ENCODE measurements at regions not wholly inside any gene's neighbourhood (a gene's known extent, or its start where the extent isn't known, plus 50 kb on each side); places are given as distances from the start of the nearest gene placed in this dataset.

DNA sequence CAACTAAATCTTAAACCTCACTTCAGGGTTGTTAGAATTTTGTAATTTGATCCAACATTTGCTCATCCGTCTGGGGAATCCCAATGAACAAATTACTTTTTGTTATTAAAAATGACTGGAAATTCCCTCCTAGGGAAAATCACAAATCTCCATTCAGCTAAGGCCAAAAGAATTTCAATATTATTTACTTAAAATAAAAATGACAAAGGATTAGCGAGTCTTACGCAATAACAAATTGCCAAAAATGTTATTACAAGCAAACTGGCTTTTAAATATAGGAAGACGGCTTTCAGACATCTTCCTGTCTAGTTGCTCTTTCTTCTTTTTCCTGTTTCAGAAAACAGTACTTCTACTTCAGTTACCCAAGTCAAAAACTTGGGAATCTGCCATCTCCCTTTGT lies 92.4 kb upstream of the TSPAN8 start:
- in situ Hi-C loops (cut with MboI; ENCODE audit: low pct_unique_long_range_greater_than_20kb, low sequenced_read_pairs, unreplicated experiment): no loop called here
- TF ChIP-seq, protein P1, sequence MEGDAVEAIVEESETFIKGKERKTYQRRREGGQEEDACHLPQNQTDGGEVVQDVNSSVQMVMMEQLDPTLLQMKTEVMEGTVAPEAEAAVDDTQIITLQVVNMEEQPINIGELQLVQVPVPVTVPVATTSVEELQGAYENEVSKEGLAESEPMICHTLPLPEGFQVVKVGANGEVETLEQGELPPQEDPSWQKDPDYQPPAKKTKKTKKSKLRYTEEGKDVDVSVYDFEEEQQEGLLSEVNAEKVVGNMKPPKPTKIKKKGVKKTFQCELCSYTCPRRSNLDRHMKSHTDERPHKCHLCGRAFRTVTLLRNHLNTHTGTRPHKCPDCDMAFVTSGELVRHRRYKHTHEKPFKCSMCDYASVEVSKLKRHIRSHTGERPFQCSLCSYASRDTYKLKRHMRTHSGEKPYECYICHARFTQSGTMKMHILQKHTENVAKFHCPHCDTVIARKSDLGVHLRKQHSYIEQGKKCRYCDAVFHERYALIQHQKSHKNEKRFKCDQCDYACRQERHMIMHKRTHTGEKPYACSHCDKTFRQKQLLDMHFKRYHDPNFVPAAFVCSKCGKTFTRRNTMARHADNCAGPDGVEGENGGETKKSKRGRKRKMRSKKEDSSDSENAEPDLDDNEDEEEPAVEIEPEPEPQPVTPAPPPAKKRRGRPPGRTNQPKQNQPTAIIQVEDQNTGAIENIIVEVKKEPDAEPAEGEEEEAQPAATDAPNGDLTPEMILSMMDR (IDR thresholded peaks at IDR 0.05; ENCODE audit: extremely low read depth, insufficient read depth, missing control alignments): no peak
- DNase-seq (ENCODE audit: low spot score): no peak

DNA sequence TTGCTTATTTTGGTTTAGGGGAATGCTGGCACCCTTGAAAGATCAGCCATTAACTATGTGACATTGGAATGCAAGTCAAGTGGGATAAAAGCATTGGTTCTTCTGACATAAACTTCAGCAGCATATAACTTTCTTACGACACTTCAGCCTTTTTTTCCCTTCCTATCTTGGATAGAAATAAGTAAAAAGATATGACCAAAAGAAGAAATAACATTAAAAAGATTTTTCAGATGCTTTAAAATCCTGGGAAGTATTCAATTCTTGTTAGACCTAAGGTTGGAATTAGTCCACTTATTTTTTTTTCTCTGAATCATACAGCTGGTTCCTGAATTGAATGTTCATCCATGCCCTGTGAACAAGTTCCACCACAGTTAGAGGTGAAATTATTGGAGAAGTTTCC lies 85.6 kb upstream of the TSPAN8 start:
- TF ChIP-seq, protein P1 (IDR thresholded peaks at IDR 0.05; ENCODE audit: extremely low read depth, insufficient read depth, missing control alignments): no peak
- in situ Hi-C loops (cut with MboI; ENCODE audit: low pct_unique_long_range_greater_than_20kb, low sequenced_read_pairs, unreplicated experiment): no loop called here

DNA sequence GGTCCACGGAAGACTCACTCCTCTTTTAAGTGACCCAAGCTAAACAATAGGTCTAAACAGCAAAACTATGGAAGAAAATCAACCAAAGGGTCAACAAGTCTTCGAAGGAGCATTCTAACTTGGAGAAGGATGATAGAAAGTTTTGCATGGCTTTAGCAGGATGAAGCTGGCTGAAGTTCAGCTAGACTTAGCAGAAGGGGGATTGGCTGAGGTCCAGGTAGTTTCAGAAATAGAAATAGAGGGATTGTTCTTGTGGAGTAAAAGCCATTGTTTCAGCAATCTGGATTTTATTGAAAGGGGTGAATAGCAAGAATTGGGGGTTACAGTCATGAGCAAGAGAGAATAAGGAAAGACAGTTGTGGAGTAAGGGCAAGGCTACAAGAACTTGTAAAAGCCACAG lies 84.7 kb upstream of the TSPAN8 start:
- no peak for DNase-seq (ENCODE audit: low spot score)
- TF ChIP-seq, protein P1 (IDR thresholded peaks at IDR 0.05; ENCODE audit: extremely low read depth, insufficient read depth, missing control alignments): no peak
- in situ Hi-C loops (cut with MboI; ENCODE audit: low pct_unique_long_range_greater_than_20kb, low sequenced_read_pairs, unreplicated experiment): no loop called here

More for the DNA sequence above, 85.6 kb upstream of the TSPAN8 start:
- no peak for DNase-seq (ENCODE audit: low spot score)

DNA sequence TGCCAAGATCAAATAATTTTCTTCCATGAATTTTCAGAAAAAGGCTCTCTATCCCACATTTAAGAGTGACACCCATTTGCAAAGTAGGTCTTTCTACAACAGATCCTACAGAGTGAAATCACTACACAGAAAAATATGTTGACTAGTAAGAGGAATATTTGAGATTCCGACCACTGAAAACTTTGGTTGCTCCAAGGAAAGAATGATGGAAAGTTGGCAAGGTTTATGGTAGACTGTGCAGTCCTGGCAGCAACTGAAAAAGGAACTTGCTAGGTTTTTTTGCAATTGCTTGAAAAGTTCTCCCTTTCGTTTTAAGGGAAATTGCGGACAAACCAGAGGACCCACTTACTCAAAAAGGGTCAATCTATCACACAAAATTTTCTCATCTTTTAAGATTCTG lies 83.1 kb upstream of the TSPAN8 start:
- in situ Hi-C loops (cut with MboI; ENCODE audit: low pct_unique_long_range_greater_than_20kb, low sequenced_read_pairs, unreplicated experiment): no loop called here
- TF ChIP-seq, protein P1 (IDR thresholded peaks at IDR 0.05; ENCODE audit: extremely low read depth, insufficient read depth, missing control alignments): no peak
- DNase-seq (ENCODE audit: low spot score): no peak

DNA sequence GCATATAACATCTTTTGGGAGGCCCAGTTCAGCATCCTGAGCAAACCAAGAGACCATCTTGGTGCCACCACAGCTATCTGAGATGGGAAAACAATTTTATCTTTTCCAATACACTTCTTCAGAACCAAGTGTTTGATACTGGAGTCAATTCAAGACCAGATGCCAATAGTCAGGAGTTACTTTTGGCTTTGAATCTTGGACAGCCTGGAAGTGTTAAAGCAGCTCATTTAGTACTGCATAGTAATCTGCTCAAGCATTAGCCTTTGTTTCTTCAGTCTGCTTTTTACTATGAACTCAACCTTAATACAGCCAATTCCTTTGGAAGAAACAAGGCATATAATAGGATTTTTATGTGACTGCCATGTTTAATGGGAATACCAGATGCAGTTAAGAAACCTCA lies 81.9 kb upstream of the TSPAN8 start:
- no peak for DNase-seq (ENCODE audit: low spot score)
- in situ Hi-C loops (cut with MboI; ENCODE audit: low pct_unique_long_range_greater_than_20kb, low sequenced_read_pairs, unreplicated experiment): no loop called here
- TF ChIP-seq, protein P1 (IDR thresholded peaks at IDR 0.05; ENCODE audit: extremely low read depth, insufficient read depth, missing control alignments): no peak

DNA sequence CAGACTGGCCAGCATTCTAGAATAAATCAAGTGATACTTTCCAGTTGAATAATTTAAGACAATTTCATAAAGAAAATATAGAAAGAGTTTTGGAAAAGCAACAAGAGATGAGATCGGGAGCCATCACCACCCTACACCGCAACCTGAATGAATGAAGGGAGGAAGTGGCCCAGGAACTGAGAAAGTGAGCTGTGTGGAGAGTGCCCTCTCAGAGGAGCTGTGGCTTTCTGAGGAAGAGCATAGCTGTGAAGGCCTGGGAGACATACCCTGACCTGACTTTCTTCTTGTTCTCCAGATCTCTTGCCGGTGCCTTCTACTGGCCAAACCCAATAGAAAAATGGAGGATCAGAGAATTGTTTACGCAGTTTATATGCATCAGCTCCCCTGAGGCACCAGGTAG lies 79.3 kb upstream of the TSPAN8 start:
- DNase-seq (ENCODE audit: low spot score): no peak
- in situ Hi-C loops (cut with MboI; ENCODE audit: low pct_unique_long_range_greater_than_20kb, low sequenced_read_pairs, unreplicated experiment): no loop called here
- TF ChIP-seq, protein P1 (IDR thresholded peaks at IDR 0.05; ENCODE audit: extremely low read depth, insufficient read depth, missing control alignments): no peak

DNA sequence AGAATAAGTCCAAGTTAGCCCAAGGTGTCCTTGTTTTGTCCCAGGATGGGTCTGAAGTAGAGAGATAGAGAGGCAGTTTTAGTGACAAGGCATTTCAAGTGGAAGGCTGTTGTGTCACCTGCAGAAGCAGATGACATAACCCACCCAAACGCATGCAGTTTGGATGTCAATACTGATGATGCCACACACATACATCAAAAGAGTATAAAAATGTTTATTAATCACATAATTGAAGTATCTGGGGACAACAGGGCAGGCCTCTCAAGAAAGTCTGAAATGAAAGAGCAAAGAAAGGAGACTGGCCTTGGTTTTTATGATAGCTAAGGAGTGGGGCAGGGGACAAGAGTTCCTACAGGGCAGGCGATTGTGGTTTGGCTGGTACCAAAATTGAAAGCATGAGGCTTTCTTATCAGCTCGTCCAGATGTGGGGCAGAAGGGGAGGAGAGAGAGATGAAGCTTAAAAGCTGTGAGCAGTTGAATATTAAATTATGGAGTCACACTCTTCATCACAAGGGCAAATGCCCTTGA lies 78.4 kb upstream of the TSPAN8 start:
- TF ChIP-seq, protein P1 (IDR thresholded peaks at IDR 0.05; ENCODE audit: extremely low read depth, insufficient read depth, missing control alignments): no peak
- in situ Hi-C loops (cut with MboI; ENCODE audit: low pct_unique_long_range_greater_than_20kb, low sequenced_read_pairs, unreplicated experiment): no loop called here
- DNase-seq (ENCODE audit: low spot score): no peak

Data from GM13977 (cell line).